Vagina (tissue), 2 donors: ENCODE measurements at regions not wholly inside any gene's neighbourhood (a gene's known extent, or its start where the extent isn't known, plus 50 kb on each side); places are given as distances from the start of the nearest gene placed in this dataset.

Experiments used
- DNase-seq, 2 donors: peaks; one replicate each; pipeline ENCODE4 v3.0.0-alpha.2; 2017; ENCODE audit errors: extremely low spot score in 2 of 2
- H3K27ac ChIP-seq: fragments of 200-600 bp; sonication (generic); one replicate; pipeline ENCODE4 v1.5.1; 2019
- H3K27me3 ChIP-seq: fragments of 200-600 bp; sonication (generic); one replicate; pipeline ENCODE4 v1.5.1; 2019
- H3K36me3 ChIP-seq, 2 donors: fragments of 200-600 bp; sonication (generic); one replicate each; pipeline ENCODE4 v1.5.1; 2017 to 2019
- H3K4me1 ChIP-seq: fragments of 200-600 bp; sonication (generic); one replicate; pipeline ENCODE4 v1.5.1; 2019
- H3K4me3 ChIP-seq, 2 donors: fragments of 200-600 bp; sonication (generic); 1 replicate in 1 of 2; 2 replicates in 1 of 2; pipeline ENCODE4 v1.5.1; 2016 to 2019
- H3K9me3 ChIP-seq: fragments of 200-600 bp; sonication (generic); one replicate; pipeline ENCODE4 v1.5.1; 2019
- CTCF ChIP-seq, 3 experiments: fragments of 450-650 bp in 2 of 3; fragments of 200-600 bp in 1 of 3; sonication (generic) in 1 of 3; IDR thresholded peaks; one replicate each; pipeline ENCODE4 v1.5.1; 2017 to 2019; ENCODE audit warnings: antibody characterized with exemption in 3 of 3, mild to moderate bottlenecking in 2 of 3, moderate library complexity in 2 of 3
- POLR2A ChIP-seq, 2 donors: fragments of 450-650 bp; IDR thresholded peaks; one replicate each; pipeline ENCODE4 v1.6.1; 2017; ENCODE audit warnings: antibody characterized with exemption in 2 of 2, mild to moderate bottlenecking in 2 of 2, moderate library complexity in 2 of 2
- POLR2AphosphoS5 ChIP-seq, 2 donors: sonication (generic); formaldehyde crosslinking; IDR thresholded peaks; one replicate each; pipeline ENCODE4 v1.9.0; 2017; ENCODE audit warnings: antibody characterized with exemption in 2 of 2, mild to moderate bottlenecking in 2 of 2, low read depth in 1 of 2; ENCODE audit not compliant: insufficient read depth in 1 of 2
- intact Hi-C: fragments of 100-400 bp; cut with DNase I; formaldehyde crosslinking; loops from one replicate; pipeline ENCODE4 v1.15.1; 2023

- no peak for DNase-seq
- no peak for TF ChIP-seq CTCF (IDR thresholded peaks at IDR 0.05)
- no peak for TF ChIP-seq POLR2A (IDR thresholded peaks at IDR 0.05)
- intact Hi-C loops: no loop called here
These were observed 205.4 kb downstream of the LURAP1L start for GRCh38 chr9:12980085-12980851.

DNA sequence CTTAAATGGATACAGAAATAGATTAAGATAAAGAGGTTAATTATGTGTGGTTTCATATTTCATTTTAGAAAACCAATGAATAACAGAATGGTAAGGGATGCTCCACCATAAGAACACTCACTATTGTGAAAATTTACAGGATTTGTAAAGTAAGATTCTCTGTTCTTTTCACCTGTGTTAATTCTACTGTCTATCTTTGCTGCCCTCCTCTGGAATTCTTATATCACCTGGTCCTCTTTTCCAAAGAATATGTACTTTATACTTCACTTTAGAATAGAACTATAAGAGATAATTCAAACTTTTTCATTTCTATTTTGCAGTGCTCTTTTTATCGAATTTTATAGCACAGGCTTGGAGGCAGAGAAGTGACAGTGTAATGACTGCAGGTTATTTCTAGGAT is 213.4 kb downstream of the LURAP1L start:
- H3K27ac ChIP-seq: no peak overlapping the region
- intact Hi-C loops: no loop called here
- no peak for TF ChIP-seq CTCF (IDR thresholded peaks at IDR 0.05)
- no peak for TF ChIP-seq POLR2A (IDR thresholded peaks at IDR 0.05)
- no peak for TF ChIP-seq POLR2AphosphoS5 (IDR thresholded peaks at IDR 0.05; ENCODE audit: insufficient read depth in 1 of 2, low read depth in 1 of 2)
- H3K27me3 ChIP-seq: no peaks in the 10 kb centered on the region
- H3K4me3 ChIP-seq: no peak overlapping the region
- H3K9me3 ChIP-seq: no peaks in the 10 kb centered on the region
- no peaks in the 10 kb centered on the region for H3K4me1 ChIP-seq
- no peak for DNase-seq
- H3K36me3 ChIP-seq: no peaks in the 10 kb centered on the region

More at GRCh38 chr9:12980085-12980851, 205.4 kb downstream of the LURAP1L start:
- no peak overlapping the region for H3K4me3 ChIP-seq
- H3K9me3 ChIP-seq: no peaks in the 10 kb centered on the region
- no peak overlapping the region for H3K27ac ChIP-seq
- H3K36me3 ChIP-seq: no peaks in the 10 kb centered on the region
- no peaks in the 10 kb centered on the region for H3K27me3 ChIP-seq
- H3K4me1 ChIP-seq: no peaks in the 10 kb centered on the region

DNA sequence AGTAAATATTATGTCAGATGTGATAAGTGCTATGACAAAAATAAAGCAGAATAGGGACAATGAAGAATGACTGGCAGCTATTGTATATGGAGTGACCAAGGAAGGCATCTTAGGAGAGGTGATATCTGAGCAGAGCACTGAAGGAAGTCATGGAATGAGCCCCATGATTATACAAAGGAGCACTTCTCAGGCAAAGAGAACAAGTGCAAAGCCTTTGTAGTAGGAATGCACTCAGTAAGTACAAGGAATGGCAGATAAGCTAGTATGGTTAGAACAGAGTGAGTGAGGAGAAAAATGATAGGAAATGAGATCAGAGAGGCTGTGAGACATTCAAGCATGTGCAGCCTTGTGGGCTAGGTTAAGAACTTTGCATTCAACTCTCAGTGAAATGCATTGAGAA is 214.8 kb downstream of the LURAP1L start:
- Histone ChIP-seq H3K27me3 (no peaks in the 10 kb centered on the region), H3K27ac (no peak overlapping the region), H3K4me1 (no peaks in the 10 kb centered on the region), H3K9me3 (no peaks in the 10 kb centered on the region), H3K36me3 (no peaks in the 10 kb centered on the region), H3K4me3 (no peak overlapping the region)
- intact Hi-C loops: no loop called here
- DNase-seq: no peak
- TF ChIP-seq POLR2A (IDR thresholded peaks at IDR 0.05) (no peak), CTCF (IDR thresholded peaks at IDR 0.05) (no peak), POLR2AphosphoS5 (IDR thresholded peaks at IDR 0.05; ENCODE audit: insufficient read depth in 1 of 2, low read depth in 1 of 2) (no peak)

DNA sequence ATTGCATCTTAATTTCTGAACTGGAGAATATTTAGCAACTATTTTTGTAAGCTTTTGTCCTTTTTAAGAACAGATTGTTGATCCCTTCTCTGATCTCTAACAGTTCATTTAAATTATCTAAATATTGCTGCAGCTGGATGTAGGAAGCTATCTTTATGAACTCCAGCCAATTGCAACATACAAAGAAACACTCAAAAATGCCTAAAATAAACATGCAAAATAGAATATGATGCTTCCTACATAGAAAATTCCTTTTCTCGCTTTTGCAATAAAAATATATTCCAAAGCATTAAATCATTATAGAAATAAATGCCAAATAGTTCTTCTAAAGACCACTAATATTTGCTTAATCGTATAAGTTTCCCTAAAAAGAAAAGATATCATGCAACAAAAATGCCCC is 218.6 kb downstream of the LURAP1L start:
- intact Hi-C loops: no loop called here
- TF ChIP-seq POLR2AphosphoS5 (IDR thresholded peaks at IDR 0.05; ENCODE audit: insufficient read depth in 1 of 2, low read depth in 1 of 2): no peak
- no peak for TF ChIP-seq POLR2A (IDR thresholded peaks at IDR 0.05)
- TF ChIP-seq CTCF (IDR thresholded peaks at IDR 0.05): no peak
- H3K27me3 ChIP-seq: no peaks in the 10 kb centered on the region

DNA sequence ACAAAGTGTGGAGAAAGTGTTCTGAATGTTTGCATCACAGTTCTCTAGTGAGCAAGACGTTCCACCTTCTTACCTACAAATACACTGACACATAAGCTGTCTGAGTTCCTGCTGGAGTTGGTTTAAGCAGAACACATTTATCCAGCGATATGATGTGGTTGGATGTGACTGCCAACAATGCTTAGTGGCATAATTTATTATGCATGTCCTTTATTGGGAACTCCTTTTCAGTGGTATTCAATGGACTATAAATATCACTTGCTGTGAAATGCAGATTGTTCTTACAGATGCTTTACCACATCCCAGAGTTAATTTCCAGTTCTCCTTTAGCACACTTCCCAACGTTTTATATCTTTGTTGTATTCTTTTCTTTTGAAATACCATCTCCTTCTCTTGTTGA is 222.2 kb downstream of the LURAP1L start:
- H3K36me3 ChIP-seq: no peaks in the 10 kb centered on the region
- intact Hi-C loops: no loop called here
- no peaks in the 10 kb centered on the region for H3K27me3 ChIP-seq
- no peaks in the 10 kb centered on the region for H3K9me3 ChIP-seq
- DNase-seq: no peak
- H3K4me1 ChIP-seq: no peaks in the 10 kb centered on the region
- H3K4me3 ChIP-seq: no peak overlapping the region
- no peak overlapping the region for H3K27ac ChIP-seq
- TF ChIP-seq CTCF (IDR thresholded peaks at IDR 0.05) (no peak), POLR2AphosphoS5 (IDR thresholded peaks at IDR 0.05; ENCODE audit: insufficient read depth in 1 of 2, low read depth in 1 of 2) (no peak), POLR2A (IDR thresholded peaks at IDR 0.05) (no peak)

More for the DNA sequence above, 218.6 kb downstream of the LURAP1L start:
- Histone ChIP-seq H3K9me3 (no peaks in the 10 kb centered on the region), H3K4me1 (no peaks in the 10 kb centered on the region), H3K36me3 (no peaks in the 10 kb centered on the region), H3K27ac (no peak overlapping the region), H3K4me3 (no peak overlapping the region)
- DNase-seq: no peak
